Keratinocyte (primary cell): ENCODE measurements at regions not wholly inside any gene's neighbourhood (a gene's known extent, or its start where the extent isn't known, plus 50 kb on each side); places are given as distances from the start of the nearest gene placed in this dataset.

Experiments
- DNase-seq: peaks from one replicate; pipeline ENCODE4 v3.0.0-alpha.2; 2011; ENCODE audit warnings: low read depth, missing footprints, low spot score
- FAIRE-seq: peaks from 2 replicates; lab custom pipeline; 2011; peaks lifted over from hg19 to GRCh38; lab: Jason Lieb, UNC
- H2AFZ ChIP-seq: 2 replicates; pipeline ENCODE4 v1.6.0; 2012; ENCODE audit warnings: low read length, control low read depth, inconsistent platforms; ENCODE audit not compliant: control insufficient read depth
- H3K27ac ChIP-seq: 2 replicates; pipeline ENCODE4 v1.5.1; 2011; ENCODE audit warnings: low read length; ENCODE audit not compliant: control insufficient read depth, insufficient read depth
- H3K27me3 ChIP-seq: 3 replicates; pipeline ENCODE4 v1.6.0; 2011; ENCODE audit warnings: low read length; ENCODE audit not compliant: control insufficient read depth, insufficient read depth; ENCODE audit errors: extremely low read depth
- H3K36me3 ChIP-seq, 2 experiments: 2 replicates in 1 of 2; 3 replicates in 1 of 2; pipeline ENCODE4 v1.5.1; 2011; ENCODE audit warnings: low read length in 2 of 2, mild to moderate bottlenecking in 1 of 2; ENCODE audit not compliant: control insufficient read depth in 2 of 2, insufficient read depth in 2 of 2; ENCODE audit errors: extremely low read depth in 1 of 2
- H3K4me1 ChIP-seq: 3 replicates; pipeline ENCODE4 v1.5.1; 2011; ENCODE audit warnings: low read length; ENCODE audit not compliant: control insufficient read depth, insufficient read depth; ENCODE audit errors: extremely low read depth
- H3K4me2 ChIP-seq: 3 replicates; pipeline ENCODE4 v1.6.0; 2011; ENCODE audit warnings: low read depth, low read length; ENCODE audit not compliant: control insufficient read depth, insufficient read depth; ENCODE audit errors: extremely low read depth
- H3K4me3 ChIP-seq, 3 experiments: fragments of 200-600 bp in 1 of 3; sonication (generic) in 1 of 3; 2 replicates in 2 of 3; 3 replicates in 1 of 3; pipeline ENCODE4 v1.5.1; 2011 to 2016; ENCODE audit warnings: low read length in 3 of 3, mild to moderate bottlenecking in 3 of 3, control low read depth in 2 of 3, inconsistent platforms in 1 of 3, low read depth in 1 of 3, mixed read lengths in 1 of 3, mixed run types in 1 of 3, moderate library complexity in 1 of 3; ENCODE audit not compliant: control insufficient read depth in 2 of 3, insufficient read depth in 2 of 3; ENCODE audit errors: extremely low read depth in 1 of 3
- H3K79me2 ChIP-seq: 2 replicates; pipeline ENCODE4 v1.6.0; 2012; ENCODE audit warnings: low read length; ENCODE audit not compliant: control insufficient read depth, insufficient read depth
- H3K9ac ChIP-seq: 3 replicates; pipeline ENCODE4 v1.6.0; 2011; ENCODE audit warnings: low read length; ENCODE audit not compliant: control insufficient read depth, insufficient read depth; ENCODE audit errors: extremely low read depth
- H3K9me1 ChIP-seq: 3 replicates; pipeline ENCODE4 v1.6.0; 2011; ENCODE audit warnings: low read length; ENCODE audit not compliant: control insufficient read depth, insufficient read depth; ENCODE audit errors: extremely low read depth
- H3K9me3 ChIP-seq: 2 replicates; pipeline ENCODE4 v1.5.1; 2012; ENCODE audit warnings: low read depth, low read length; ENCODE audit not compliant: control insufficient read depth
- H4K20me1 ChIP-seq: 3 replicates; pipeline ENCODE4 v1.6.0; 2011; ENCODE audit warnings: low read length; ENCODE audit not compliant: control insufficient read depth, insufficient read depth; ENCODE audit errors: extremely low read depth
- CTCF ChIP-seq, 3 experiments: IDR thresholded peaks in 1 of 3; conservative IDR thresholded peaks in 1 of 3; optimal IDR thresholded peaks in 1 of 3; 2 replicates in 2 of 3; 3 replicates in 1 of 3; pipeline versions ENCODE3 to v1.5.1; 2011; ENCODE audit warnings: low read length in 3 of 3, mild to moderate bottlenecking in 3 of 3, moderate library complexity in 2 of 3, control low read depth in 1 of 3, inconsistent platforms in 1 of 3; ENCODE audit not compliant: insufficient read depth in 2 of 3; ENCODE audit errors: extremely low read depth in 1 of 3
- EZH2 ChIP-seq: IDR thresholded peaks from one replicate; pipeline ENCODE4 v1.6.1; 2012; ENCODE audit warnings: inconsistent platforms, mild to moderate bottlenecking, low read length, moderate library complexity
- dilution Hi-C: fragments of 300-500 bp; cut with MboI; formaldehyde crosslinking; loops from one replicate; pipeline ENCODE4 v1.7.0; 2020; ENCODE audit warnings: low sequenced_read_pairs; ENCODE audit not compliant: extremely low pct_ligation_motif_present

- no peak overlapping the region for H2AFZ ChIP-seq
- H3K4me1 ChIP-seq: no peaks in the 10 kb centered on the region
- no peak overlapping the region for H3K9ac ChIP-seq
- no peak overlapping the region for H3K4me3 ChIP-seq
- no peaks in the 10 kb centered on the region for H3K9me3 ChIP-seq
- FAIRE-seq: no peak
- no peaks in the 10 kb centered on the region for H3K9me1 ChIP-seq
- no peaks in the 10 kb centered on the region for H3K27me3 ChIP-seq
- no peak for TF ChIP-seq CTCF (optimal IDR thresholded peaks at IDR 0.05 in 1 of 3, IDR thresholded peaks at IDR 0.05 in 1 of 3, conservative IDR thresholded peaks at IDR 0.05 in 1 of 3; ENCODE audit: extremely low read depth in 1 of 3, insufficient read depth in 2 of 3, low read length in 3 of 3)
- TF ChIP-seq EZH2: no peak
- dilution Hi-C loops: no loop called here
- H3K36me3 ChIP-seq: no peaks in the 10 kb centered on the region
- no peak for DNase-seq
- no peak overlapping the region for H3K4me2 ChIP-seq
- H4K20me1 ChIP-seq: no peaks in the 10 kb centered on the region
- H3K79me2 ChIP-seq: no peaks in the 10 kb centered on the region
- no peak overlapping the region for H3K27ac ChIP-seq
Measured at GRCh38 chr4:72948080-72948479, 121.4 kb downstream of the COX18 start.

GRCh38 chr4:72945719-72946336 lies 123.7 kb downstream of the COX18 start:
- FAIRE-seq (no peak), DNase-seq (no peak)
- Histone ChIP-seq H3K4me1 (no peaks in the 10 kb centered on the region), H3K27ac (no peak overlapping the region), H4K20me1 (no peaks in the 10 kb centered on the region), H3K27me3 (no peaks in the 10 kb centered on the region), H3K9me1 (no peaks in the 10 kb centered on the region), H3K36me3 (no peaks in the 10 kb centered on the region), H3K9me3 (no peaks in the 10 kb centered on the region), H3K4me3 (no peak overlapping the region), H3K4me2 (no peak overlapping the region), H3K79me2 (no peaks in the 10 kb centered on the region), H3K9ac (no peak overlapping the region), H2AFZ (no peak overlapping the region)
- dilution Hi-C loops: no loop called here
- TF ChIP-seq EZH2 (no peak), CTCF (optimal IDR thresholded peaks at IDR 0.05 in 1 of 3, IDR thresholded peaks at IDR 0.05 in 1 of 3, conservative IDR thresholded peaks at IDR 0.05 in 1 of 3; ENCODE audit: extremely low read depth in 1 of 3, insufficient read depth in 2 of 3, low read length in 3 of 3) (no peak)
